ENCODE measurements at regions not wholly inside any gene's neighbourhood (a gene's known extent, or its start where the extent isn't known, plus 50 kb on each side); places are given as distances from the start of the nearest gene placed in this dataset.

- TF ChIP-seq CTCF (IDR thresholded peaks at IDR 0.05) (no peak), POLR2AphosphoS5 (IDR thresholded peaks at IDR 0.05) (no peak), POLR2A (IDR thresholded peaks at IDR 0.05) (no peak)
These were observed 69.9 kb upstream of the GRIN2A start for GRCh38 chr16:10252155-10252554.

Data from stomach (tissue), 4 donors.